Astrocyte of the spinal cord (primary cell): ENCODE measurements at regions not wholly inside any gene's neighbourhood (a gene's known extent, or its start where the extent isn't known, plus 50 kb on each side); places are given as distances from the start of the nearest gene placed in this dataset.

ENCODE experiments used
- DNase-seq: peaks from one replicate; pipeline ENCODE4 v3.0.0; 2011; ENCODE audit warnings: low read depth, low spot score
- H3K4me3 ChIP-seq: 2 replicates; pipeline ENCODE4 v1.5.1; 2011; ENCODE audit warnings: low read depth, mild to moderate bottlenecking, low read length, moderate library complexity
- in situ Hi-C: cut with HindIII; loops from 2 replicates; pipeline ENCODE4 v1.10.0; 2017; ENCODE audit warnings: low sequenced_read_pairs
- TF ChIP-seq, protein P1 (sequence below): IDR thresholded peaks from 2 replicates; pipeline ENCODE4 v1.5.1; 2012; ENCODE audit warnings: low read depth, mild to moderate bottlenecking, low read length, inconsistent platforms

DNA sequence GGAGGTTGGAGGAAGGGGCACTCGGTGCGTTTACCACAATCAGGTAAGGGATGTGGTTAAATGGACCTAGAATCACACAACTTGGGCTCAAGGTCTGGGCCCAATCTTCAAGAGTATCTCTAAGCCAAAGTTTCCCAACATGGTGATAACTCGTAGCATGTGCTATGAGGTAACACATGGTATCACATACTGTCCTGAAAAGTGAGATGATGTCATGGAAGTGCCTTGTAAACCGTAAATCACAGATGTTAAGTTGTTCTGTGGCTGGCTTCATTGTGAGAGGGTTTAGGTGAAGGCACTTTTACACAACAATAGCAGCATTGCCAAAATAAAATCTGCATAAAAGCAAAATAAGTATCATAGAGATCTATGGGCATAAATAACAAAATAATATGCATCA lies 551.8 kb downstream of the PLCL1 start:
- in situ Hi-C loops: no loop called here
- TF ChIP-seq, protein P1, sequence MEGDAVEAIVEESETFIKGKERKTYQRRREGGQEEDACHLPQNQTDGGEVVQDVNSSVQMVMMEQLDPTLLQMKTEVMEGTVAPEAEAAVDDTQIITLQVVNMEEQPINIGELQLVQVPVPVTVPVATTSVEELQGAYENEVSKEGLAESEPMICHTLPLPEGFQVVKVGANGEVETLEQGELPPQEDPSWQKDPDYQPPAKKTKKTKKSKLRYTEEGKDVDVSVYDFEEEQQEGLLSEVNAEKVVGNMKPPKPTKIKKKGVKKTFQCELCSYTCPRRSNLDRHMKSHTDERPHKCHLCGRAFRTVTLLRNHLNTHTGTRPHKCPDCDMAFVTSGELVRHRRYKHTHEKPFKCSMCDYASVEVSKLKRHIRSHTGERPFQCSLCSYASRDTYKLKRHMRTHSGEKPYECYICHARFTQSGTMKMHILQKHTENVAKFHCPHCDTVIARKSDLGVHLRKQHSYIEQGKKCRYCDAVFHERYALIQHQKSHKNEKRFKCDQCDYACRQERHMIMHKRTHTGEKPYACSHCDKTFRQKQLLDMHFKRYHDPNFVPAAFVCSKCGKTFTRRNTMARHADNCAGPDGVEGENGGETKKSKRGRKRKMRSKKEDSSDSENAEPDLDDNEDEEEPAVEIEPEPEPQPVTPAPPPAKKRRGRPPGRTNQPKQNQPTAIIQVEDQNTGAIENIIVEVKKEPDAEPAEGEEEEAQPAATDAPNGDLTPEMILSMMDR: no peak
- H3K4me3 ChIP-seq: no peak overlapping the region
- DNase-seq: no peak

DNA sequence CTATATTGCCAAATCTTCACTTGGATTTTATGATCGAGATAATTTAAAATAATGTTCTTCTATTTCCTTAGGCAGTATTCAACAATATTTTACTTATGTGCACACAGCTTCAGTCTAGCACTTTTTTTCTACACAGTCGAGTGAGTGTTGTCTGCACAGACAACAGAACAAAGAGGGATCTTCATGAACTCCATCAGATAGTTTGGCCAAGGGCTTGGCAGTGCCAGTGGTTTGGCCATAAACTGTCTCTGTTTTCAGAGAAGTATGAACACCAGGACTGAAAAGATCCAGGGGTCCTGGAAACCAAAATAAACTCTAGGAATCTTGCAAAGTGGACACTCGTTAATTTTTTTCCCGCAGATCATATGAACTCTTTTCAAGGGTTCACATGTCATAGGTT lies 547.3 kb downstream of the PLCL1 start:
- in situ Hi-C loops: no loop called here
- TF ChIP-seq, protein P1: no peak
- no peak for DNase-seq
- no peak overlapping the region for H3K4me3 ChIP-seq

DNA sequence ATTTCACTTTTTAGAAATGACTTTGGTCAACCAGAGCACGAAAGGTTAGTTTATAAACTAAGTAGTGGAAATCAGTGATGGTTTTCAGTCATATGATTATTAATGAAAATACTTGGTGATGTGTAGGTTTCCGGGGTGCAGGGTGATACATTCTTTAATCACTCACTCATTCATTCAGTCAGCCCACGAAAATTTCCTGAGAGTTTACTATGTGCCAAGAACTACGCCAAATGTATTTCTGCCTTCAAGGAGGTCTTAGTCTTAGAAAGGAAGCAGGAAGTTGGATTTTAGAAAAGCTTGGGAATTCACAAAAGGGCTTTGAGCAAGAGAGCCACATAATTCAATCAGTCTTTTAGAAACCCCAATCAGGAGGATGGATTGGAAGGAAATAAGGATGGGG lies 543.6 kb downstream of the PLCL1 start:
- in situ Hi-C loops: no loop called here
- no peak for DNase-seq

DNA sequence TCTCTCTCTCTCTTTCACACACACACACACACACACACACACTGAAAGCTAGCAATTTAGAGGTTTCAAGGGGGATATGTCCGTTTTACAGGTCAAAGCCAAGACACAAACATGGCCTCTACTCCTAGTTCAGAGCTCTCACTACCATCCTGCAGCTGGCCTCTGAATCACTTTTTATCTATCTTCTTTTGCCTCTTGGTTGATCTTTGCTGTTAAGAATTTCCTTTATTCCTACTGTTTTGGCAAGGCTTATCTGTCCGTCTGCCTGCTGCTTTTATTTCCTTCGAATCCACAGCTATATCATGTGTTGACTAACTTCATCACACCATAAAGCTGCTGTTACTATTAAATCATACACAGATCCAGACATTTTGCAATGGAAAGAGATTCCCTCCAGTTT lies 543.0 kb downstream of the PLCL1 start:
- no peak for DNase-seq
- no peak overlapping the region for H3K4me3 ChIP-seq
- TF ChIP-seq, protein P1: no peak
- in situ Hi-C loops: no loop called here

More for the DNA sequence above, 543.6 kb downstream of the PLCL1 start:
- no peak overlapping the region for H3K4me3 ChIP-seq
- TF ChIP-seq, protein P1: no peak

DNA sequence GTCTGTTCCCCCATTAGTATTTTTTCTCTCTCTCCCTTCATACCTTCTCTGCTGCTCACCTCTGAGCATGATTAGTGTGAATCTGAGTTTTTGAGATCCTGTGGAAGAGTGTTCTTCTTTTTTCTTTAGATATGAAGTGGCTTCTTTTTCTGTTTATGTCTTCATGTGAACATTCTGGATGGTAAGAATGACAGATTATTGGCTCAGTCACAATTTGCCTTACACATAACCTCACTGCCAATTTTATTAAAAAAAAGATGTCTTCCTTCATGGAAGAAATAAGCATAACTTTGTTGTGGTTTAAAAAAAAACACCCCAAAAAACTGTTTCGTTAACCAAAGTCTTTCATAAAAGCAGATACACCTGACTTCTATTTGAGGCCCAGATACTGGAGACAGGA lies 539.1 kb downstream of the PLCL1 start:
- no peak overlapping the region for H3K4me3 ChIP-seq
- DNase-seq: no peak
- TF ChIP-seq, protein P1: no peak
- in situ Hi-C loops: no loop called here

DNA sequence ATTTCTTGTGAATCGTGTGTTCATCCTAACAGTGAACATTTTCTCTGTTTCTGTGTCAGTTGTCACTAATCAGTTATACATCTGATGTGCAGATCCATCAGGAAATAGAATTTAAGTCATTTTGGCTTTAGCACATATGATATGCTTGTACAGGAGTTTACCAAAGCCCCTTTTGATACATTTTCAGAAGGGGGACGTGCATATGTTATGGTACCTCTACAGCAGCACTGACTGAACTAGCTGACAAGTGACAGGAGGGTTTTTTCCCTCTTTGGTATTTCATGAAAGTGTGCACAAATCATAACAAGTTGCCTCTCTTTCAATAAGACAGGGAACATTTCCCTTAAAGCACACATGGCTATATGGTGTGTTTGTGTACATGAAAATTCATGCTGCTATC lies 536.5 kb downstream of the PLCL1 start:
- H3K4me3 ChIP-seq: no peak overlapping the region
- in situ Hi-C loops: no loop called here
- TF ChIP-seq, protein P1: no peak
- no peak for DNase-seq

DNA sequence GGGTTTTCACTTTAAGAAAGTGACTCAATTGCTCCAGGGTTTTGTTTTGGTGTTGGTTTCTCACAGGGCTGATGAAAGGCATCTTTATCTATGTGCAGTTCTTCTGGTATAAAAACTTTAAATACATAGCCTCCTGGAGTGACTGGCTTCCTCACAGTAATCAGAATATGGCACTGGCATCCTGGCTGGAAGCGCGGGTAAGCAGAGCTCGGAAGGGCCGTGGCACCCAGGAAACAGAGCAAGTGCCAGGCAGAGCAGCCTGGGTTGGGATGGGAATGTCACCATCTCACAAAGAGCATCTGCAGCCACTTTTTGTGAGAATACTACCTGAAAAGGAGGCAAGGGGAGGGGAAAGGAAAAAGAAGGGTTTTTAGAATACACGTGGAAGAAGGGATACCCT lies 534.7 kb downstream of the PLCL1 start:
- H3K4me3 ChIP-seq: no peak overlapping the region
- in situ Hi-C loops: no loop called here
- no peak for DNase-seq
- TF ChIP-seq, protein P1: no peak
